HCT116 (cell line): ENCODE measurements at regions not wholly inside any gene's neighbourhood (a gene's known extent, or its start where the extent isn't known, plus 50 kb on each side); places are given as distances from the start of the nearest gene placed in this dataset.

ENCODE experiments used
- ATAC-seq: fragments of 200-7000 bp; cut with Tn5 transposase; 2 replicates; pipeline ENCODE4 v1.9.1; 2020; ENCODE audit warnings: mild to moderate bottlenecking, moderate library complexity
- BruUV-seq: library from RNA; stranded (reverse); fragments of 400-500 nt; replicated peaks from 2 replicates; lab custom pipeline; 2021; lab: Mats Ljungman, UMichigan
- CTCF ChIA-PET: fragments of 300-600 bp; sonication (Branson Sonifier 250); formaldehyde crosslinking; loops from one replicate; lab custom pipeline; 2021; ENCODE audit warnings: antibody characterized with exemption; lab: Charles Lee
- POLR2A ChIA-PET: fragments of 300-600, 350-600 bp; sonication (Branson Sonifier 250); formaldehyde crosslinking; loops from one replicate; lab custom pipeline; 2021; ENCODE audit warnings: antibody characterized with exemption; lab: Charles Lee
- RAD21 ChIA-PET, 2 experiments: fragments of 300-600 bp; sonication (Branson Sonifier 250); formaldehyde crosslinking; loops; one replicate each; lab custom pipeline; 2023; ENCODE audit warnings: low total read pairs in 2 of 2; ENCODE audit not compliant: uncharacterized antibody in 2 of 2, unreplicated experiment in 2 of 2, low non-redundant PET in 1 of 2; lab: Charles Lee
- DNase-seq: peaks from one replicate; pipeline ENCODE4 v3.0.0-alpha.2; 2010; ENCODE audit warnings: low read depth, low spot score
- H2AFZ ChIP-seq: fragments of 200-600 bp; shearing (Covaris generic), sonication (generic); 2 replicates; pipeline ENCODE4 v1.6.1; 2017; ENCODE audit warnings: low read depth, mixed run types, mixed read lengths, antibody characterized with exemption, low read length; ENCODE audit not compliant: poor library complexity, severe bottlenecking
- H3K27ac ChIP-seq: 2 replicates; pipeline ENCODE4 v1.5.1; 2012; ENCODE audit warnings: low read depth, low read length
- H3K27me3 ChIP-seq: fragments of 200-600 bp; sonication (generic); 2 replicates; pipeline ENCODE4 v1.6.1; 2016; ENCODE audit warnings: mixed run types, low read length, mixed read lengths; ENCODE audit not compliant: insufficient read depth
- H3K36me3 ChIP-seq, 2 experiments: fragments of 200-500 bp in 1 of 2; fragments of 200-600 bp in 1 of 2; sonication (Bioruptor generic) in 1 of 2; sonication (generic) in 1 of 2; 2 replicates each; pipeline versions ENCODE4 v1.5.1 to v1.6.1; 2014 to 2016; ENCODE audit warnings: low read length in 2 of 2, inconsistent platforms in 1 of 2, mixed read lengths in 1 of 2, mixed run types in 1 of 2; ENCODE audit not compliant: insufficient read depth in 2 of 2, control insufficient read depth in 1 of 2
- H3K4me1 ChIP-seq, 2 experiments: fragments of 200-600 bp in 1 of 2; sonication (generic) in 1 of 2; 2 replicates each; pipeline versions ENCODE4 v1.5.1 to v1.6.1; 2012 to 2017; ENCODE audit warnings: low read length in 2 of 2, inconsistent platforms in 1 of 2, mild to moderate bottlenecking in 1 of 2, mixed read lengths in 1 of 2, mixed run types in 1 of 2, moderate library complexity in 1 of 2; ENCODE audit not compliant: insufficient read depth in 2 of 2, control insufficient read depth in 1 of 2
- H3K4me2 ChIP-seq: fragments of 200-600 bp; sonication (generic); 2 replicates; pipeline ENCODE4 v1.6.1; 2017; ENCODE audit warnings: mixed run types, low read length, mixed read lengths
- H3K4me3 ChIP-seq, 2 experiments: fragments of 200-600 bp in 1 of 2; sonication (generic) in 1 of 2; replicated peaks in 1 of 2; 2 replicates each; pipeline ENCODE4 v1.5.1; 2011 to 2016; ENCODE audit warnings: low read length in 2 of 2, control low read depth in 1 of 2, low read depth in 1 of 2, mild to moderate bottlenecking in 1 of 2, mixed read lengths in 1 of 2, mixed run types in 1 of 2
- H3K79me2 ChIP-seq: fragments of 200-600 bp; sonication (generic); 2 replicates; pipeline ENCODE4 v1.6.1; 2017; ENCODE audit warnings: mild to moderate bottlenecking, mixed run types, low read length, moderate library complexity, mixed read lengths; ENCODE audit not compliant: insufficient read depth
- H3K9ac ChIP-seq: fragments of 200-600 bp; sonication (generic); 2 replicates; pipeline ENCODE4 v1.6.1; 2016; ENCODE audit warnings: low read length, mixed read lengths
- H3K9me2 ChIP-seq: fragments of 200-600 bp; sonication (generic), shearing (Covaris generic); 2 replicates; pipeline ENCODE4 v1.6.1; 2017; ENCODE audit warnings: mixed run types, mild to moderate bottlenecking, moderate library complexity; ENCODE audit not compliant: insufficient read depth
- H3K9me3 ChIP-seq, 2 experiments: fragments of 200-500 bp in 1 of 2; fragments of 200-600 bp in 1 of 2; sonication (Bioruptor generic) in 1 of 2; sonication (generic) in 1 of 2; 2 replicates each; pipeline ENCODE4 v1.6.1; 2014 to 2017; ENCODE audit warnings: low read length in 2 of 2, mixed read lengths in 2 of 2, inconsistent platforms in 1 of 2, low read depth in 1 of 2, mild to moderate bottlenecking in 1 of 2, mixed run types in 1 of 2, moderate library complexity in 1 of 2; ENCODE audit not compliant: control insufficient read depth in 1 of 2, insufficient read depth in 1 of 2
- H4K20me1 ChIP-seq: fragments of 200-600 bp; sonication (generic), shearing (Covaris generic); 2 replicates; pipeline ENCODE4 v1.6.1; 2017; ENCODE audit warnings: mixed run types, mild to moderate bottlenecking, moderate library complexity; ENCODE audit not compliant: insufficient read depth
- ATF3 ChIP-seq: IDR thresholded peaks from 2 replicates; pipeline ENCODE4 v1.6.1; 2012
- CBX3 ChIP-seq: IDR thresholded peaks from 2 replicates; pipeline ENCODE4 v1.6.1; 2012; ENCODE audit warnings: low read depth
- CEBPB ChIP-seq: IDR thresholded peaks from 2 replicates; pipeline ENCODE4 v1.6.1; 2012; ENCODE audit warnings: low read depth
- CTCF ChIP-seq, 3 experiments: fragments of 200-600 bp in 1 of 3; sonication (generic) in 1 of 3; IDR thresholded peaks in 2 of 3; conservative IDR thresholded peaks in 1 of 3; 2 replicates each; pipeline ENCODE4 v1.5.1; 2012 to 2017; ENCODE audit warnings: low read depth in 2 of 3, low read length in 2 of 3, antibody characterized with exemption in 1 of 3, borderline replicate concordance in 1 of 3, control low read depth in 1 of 3, mild to moderate bottlenecking in 1 of 3, mixed read lengths in 1 of 3, mixed run types in 1 of 3, moderate library complexity in 1 of 3; ENCODE audit not compliant: insufficient read depth in 1 of 3
- ELF1 ChIP-seq: IDR thresholded peaks from 2 replicates; pipeline ENCODE4 v1.6.1; 2012; ENCODE audit warnings: low read depth, borderline replicate concordance
- EZH2phosphoT487 ChIP-seq: fragments of 200-600 bp; IDR thresholded peaks from 2 replicates; pipeline ENCODE4 v1.6.1; 2018; ENCODE audit warnings: antibody characterized with exemption, borderline replicate concordance
- FOSL1 ChIP-seq: IDR thresholded peaks from 2 replicates; pipeline ENCODE4 v1.6.1; 2012; ENCODE audit warnings: low read depth
- JUND ChIP-seq: IDR thresholded peaks from 2 replicates; pipeline ENCODE4 v1.6.1; 2012
- MAX ChIP-seq: IDR thresholded peaks from 2 replicates; pipeline ENCODE4 v1.6.1; 2012
- POLR2AphosphoS5 ChIP-seq: IDR thresholded peaks from 2 replicates; pipeline ENCODE4 v1.6.1; 2011; ENCODE audit warnings: mild to moderate bottlenecking, low read depth, low read length, moderate library complexity
- RAD21 ChIP-seq: IDR thresholded peaks from 2 replicates; pipeline ENCODE4 v1.6.1; 2012; ENCODE audit warnings: low read depth, mild to moderate bottlenecking
- REST ChIP-seq: IDR thresholded peaks from 2 replicates; pipeline ENCODE4 v1.6.1; 2012; ENCODE audit warnings: low read depth
- SIN3A ChIP-seq: IDR thresholded peaks from 2 replicates; pipeline ENCODE4 v1.6.1; 2012; ENCODE audit warnings: low read depth
- SP1 ChIP-seq: IDR thresholded peaks from 2 replicates; pipeline ENCODE4 v1.6.1; 2012; ENCODE audit warnings: low read depth
- SRF ChIP-seq: IDR thresholded peaks from 2 replicates; pipeline ENCODE4 v1.6.1; 2012; ENCODE audit warnings: low read depth
- YY1 ChIP-seq: IDR thresholded peaks from 2 replicates; pipeline ENCODE4 v1.6.1; 2011; ENCODE audit warnings: low read length, low read depth, moderate library complexity, mild to moderate bottlenecking; ENCODE audit not compliant: insufficient replicate concordance; ENCODE audit errors: extremely low read depth
- ZBTB33 ChIP-seq: IDR thresholded peaks from 2 replicates; pipeline ENCODE4 v1.6.1; 2011; ENCODE audit warnings: mild to moderate bottlenecking, low read length, moderate library complexity; ENCODE audit not compliant: insufficient replicate concordance; ENCODE audit errors: extremely low read depth
- ZFX ChIP-seq: fragments of 450-650 bp; IDR thresholded peaks from 2 replicates; pipeline ENCODE4 v1.6.1; 2017
- ZNF274 ChIP-seq: fragments of 200-500 bp; sonication (Bioruptor generic); IDR thresholded peaks from 2 replicates; pipeline ENCODE4 v1.6.1; 2014; ENCODE audit warnings: mild to moderate bottlenecking, low read depth, low read length, inconsistent platforms
- intact Hi-C: fragments of 100-400 bp; cut with micrococcal nuclease; formaldehyde crosslinking; loops from 2 replicates; pipeline ENCODE4 v1.10.0; 2022

- Histone ChIP-seq H3K36me3 (no peaks in the 10 kb centered on the region), H4K20me1 (no peaks in the 10 kb centered on the region), H3K4me3 (no peak overlapping the region), H3K4me2 (no peak overlapping the region), H3K27ac (no peak overlapping the region), H2AFZ (no peak overlapping the region), H3K27me3 (peaks cover 37% of the 10 kb centered on the region; the same call in 1 of the 2 replicates), H3K9me3 (no peaks in the 10 kb centered on the region; a peak in 1 of 4 replicates), H3K9me2 (no peaks in the 10 kb centered on the region), H3K4me1 (no peaks in the 10 kb centered on the region), H3K9ac (no peak overlapping the region), H3K79me2 (no peaks in the 10 kb centered on the region)
- DNase-seq (no peak), ATAC-seq (no peak)
- no TSS peak for BruUV-seq
- ChIA-PET POLR2A (no interaction called here), CTCF (no interaction called here), RAD21 (no interaction called here)
- TF ChIP-seq FOSL1 = no peak
- no peak for TF ChIP-seq CEBPB
- TF ChIP-seq ZBTB33 = no peak
- TF ChIP-seq MAX = no peak
- TF ChIP-seq RAD21 = no peak
- no peak for TF ChIP-seq POLR2AphosphoS5
- no peak for TF ChIP-seq SIN3A
- TF ChIP-seq ATF3 = no peak
- TF ChIP-seq EZH2phosphoT487 = no peak
- TF ChIP-seq CTCF (IDR thresholded peaks at IDR 0.05 in 2 of 3, conservative IDR thresholded peaks at IDR 0.05 in 1 of 3; ENCODE audit: borderline replicate concordance in 1 of 3, insufficient read depth in 1 of 3, low read depth in 2 of 3, low read length in 2 of 3) = no peak
- no peak for TF ChIP-seq REST
- no peak for TF ChIP-seq CBX3
- no peak for TF ChIP-seq ZNF274
- no peak for TF ChIP-seq SP1
- no peak for TF ChIP-seq JUND
- TF ChIP-seq SRF = no peak
- TF ChIP-seq ELF1 = no peak
- TF ChIP-seq YY1 = no peak
- TF ChIP-seq ZFX = no peak
- intact Hi-C loops = no loop called here
Measured at GRCh38 chr11:128311742-128312719, 275.3 kb downstream of the ETS1 start.
